ENCODE measurements at regions not wholly inside any gene's neighbourhood (a gene's known extent, or its start where the extent isn't known, plus 50 kb on each side); places are given as distances from the start of the nearest gene placed in this dataset.

- no peak for TF ChIP-seq CTCF (IDR thresholded peaks at IDR 0.05; ENCODE audit: poor library complexity, severe bottlenecking)
- no peak for TF ChIP-seq EZH2 (IDR thresholded peaks at IDR 0.05; ENCODE audit: borderline replicate concordance, insufficient read depth, low read length, poor library complexity, severe bottlenecking)
These were observed 81.2 kb downstream of the FZD1 start for GRCh38 chr7:91345449-91345848.

Data from neural cell (in vitro differentiated cells).